ENCODE measurements at regions not wholly inside any gene's neighbourhood (a gene's known extent, or its start where the extent isn't known, plus 50 kb on each side); places are given as distances from the start of the nearest gene placed in this dataset.

DNA sequence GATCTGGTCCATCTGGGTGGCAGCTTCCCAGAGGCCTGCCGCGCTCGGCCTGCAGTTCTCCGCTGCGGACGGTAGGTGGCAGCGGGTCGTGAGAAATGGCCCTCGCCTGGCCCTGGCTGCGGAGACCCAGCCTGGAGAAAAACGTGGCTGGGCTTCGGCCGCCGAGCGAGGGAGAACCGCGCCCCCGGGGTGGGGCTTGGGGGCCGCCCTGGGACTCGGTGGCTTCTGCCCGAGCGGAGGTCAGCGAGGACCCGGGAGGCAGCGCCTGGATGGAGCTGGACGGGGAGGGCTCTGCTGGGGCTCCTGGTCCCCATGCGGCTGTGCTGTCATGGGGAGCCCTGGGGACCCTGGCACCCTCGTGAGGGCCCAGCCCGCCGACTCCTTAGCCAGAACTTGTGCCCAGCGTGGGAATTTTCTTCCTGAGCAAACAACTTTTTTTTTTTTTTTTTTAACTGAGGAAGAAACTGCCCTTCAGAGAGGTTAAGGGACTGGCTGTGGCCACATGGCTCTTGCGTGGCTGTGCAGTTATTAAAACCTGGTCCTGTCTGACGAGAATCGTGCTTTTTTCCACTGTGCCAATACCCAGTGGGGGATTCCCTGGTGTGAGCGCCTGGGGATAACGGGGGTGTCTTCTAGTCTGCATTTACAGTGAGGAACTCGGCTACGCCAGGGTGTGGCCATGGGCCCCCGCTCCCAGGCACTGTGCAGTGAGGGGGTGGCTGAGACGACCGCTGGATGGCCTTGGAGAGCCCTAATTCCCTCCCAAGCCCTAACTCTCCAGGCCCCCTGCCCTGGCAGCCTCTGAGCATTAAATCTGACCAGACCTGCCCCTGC is 535.6 kb downstream of the INSC start (continued):
- TF ChIP-seq, protein P1, sequence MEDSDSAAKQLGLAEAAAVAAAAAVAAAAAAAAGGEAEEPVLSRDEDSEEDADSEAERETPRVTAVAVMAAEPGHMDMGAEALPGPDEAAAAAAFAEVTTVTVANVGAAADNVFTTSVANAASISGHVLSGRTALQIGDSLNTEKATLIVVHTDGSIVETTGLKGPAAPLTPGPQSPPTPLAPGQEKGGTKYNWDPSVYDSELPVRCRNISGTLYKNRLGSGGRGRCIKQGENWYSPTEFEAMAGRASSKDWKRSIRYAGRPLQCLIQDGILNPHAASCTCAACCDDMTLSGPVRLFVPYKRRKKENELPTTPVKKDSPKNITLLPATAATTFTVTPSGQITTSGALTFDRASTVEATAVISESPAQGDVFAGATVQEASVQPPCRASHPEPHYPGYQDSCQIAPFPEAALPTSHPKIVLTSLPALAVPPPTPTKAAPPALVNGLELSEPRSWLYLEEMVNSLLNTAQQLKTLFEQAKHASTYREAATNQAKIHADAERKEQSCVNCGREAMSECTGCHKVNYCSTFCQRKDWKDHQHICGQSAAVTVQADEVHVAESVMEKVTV (CRISPR knock-in tag; IDR thresholded peaks at IDR 0.05) = 0 out of 2 replicates have a peak, but pooled peaks have one; percentile 47
- TF ChIP-seq RAD51 (IDR thresholded peaks at IDR 0.05; ENCODE audit: borderline replicate concordance, low read depth) (no peak), TRIM25 (IDR thresholded peaks at IDR 0.05; ENCODE audit: borderline replicate concordance) (peak; percentile 100), NRF1 (conservative IDR thresholded peaks at IDR 0.05 in 1 of 2, IDR thresholded peaks at IDR 0.05 in 1 of 2) (peak in 1 of 2 experiments; percentile 19; a peak in 1 of 4 replicates), ZBTB9 (CRISPR knock-in tag; IDR thresholded peaks at IDR 0.05) (0 out of 2 replicates have a peak, but pooled peaks have one; percentile 35), JUN (IDR thresholded peaks at IDR 0.05; ENCODE audit: borderline replicate concordance, low read depth, low read length) (peak; percentile 22; the same call in 1 of the 2 replicates), JUN (CRISPR knock-in tag; IDR thresholded peaks at IDR 0.05; ENCODE audit: borderline replicate concordance) (no peak), SMARCA4 (IDR thresholded peaks at IDR 0.05) (peak; percentile 94), ZNF232 (CRISPR knock-in tag; IDR thresholded peaks at IDR 0.05) (no peak), SRSF7 (optimal IDR thresholded peaks at IDR 0.05; ENCODE audit: low read depth, low read length) (no peak)
- TF ChIP-seq, protein P2, sequence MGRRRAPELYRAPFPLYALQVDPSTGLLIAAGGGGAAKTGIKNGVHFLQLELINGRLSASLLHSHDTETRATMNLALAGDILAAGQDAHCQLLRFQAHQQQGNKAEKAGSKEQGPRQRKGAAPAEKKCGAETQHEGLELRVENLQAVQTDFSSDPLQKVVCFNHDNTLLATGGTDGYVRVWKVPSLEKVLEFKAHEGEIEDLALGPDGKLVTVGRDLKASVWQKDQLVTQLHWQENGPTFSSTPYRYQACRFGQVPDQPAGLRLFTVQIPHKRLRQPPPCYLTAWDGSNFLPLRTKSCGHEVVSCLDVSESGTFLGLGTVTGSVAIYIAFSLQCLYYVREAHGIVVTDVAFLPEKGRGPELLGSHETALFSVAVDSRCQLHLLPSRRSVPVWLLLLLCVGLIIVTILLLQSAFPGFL (CRISPR knock-in tag; IDR thresholded peaks at IDR 0.05) = no peak
- TF ChIP-seq, protein P3, sequence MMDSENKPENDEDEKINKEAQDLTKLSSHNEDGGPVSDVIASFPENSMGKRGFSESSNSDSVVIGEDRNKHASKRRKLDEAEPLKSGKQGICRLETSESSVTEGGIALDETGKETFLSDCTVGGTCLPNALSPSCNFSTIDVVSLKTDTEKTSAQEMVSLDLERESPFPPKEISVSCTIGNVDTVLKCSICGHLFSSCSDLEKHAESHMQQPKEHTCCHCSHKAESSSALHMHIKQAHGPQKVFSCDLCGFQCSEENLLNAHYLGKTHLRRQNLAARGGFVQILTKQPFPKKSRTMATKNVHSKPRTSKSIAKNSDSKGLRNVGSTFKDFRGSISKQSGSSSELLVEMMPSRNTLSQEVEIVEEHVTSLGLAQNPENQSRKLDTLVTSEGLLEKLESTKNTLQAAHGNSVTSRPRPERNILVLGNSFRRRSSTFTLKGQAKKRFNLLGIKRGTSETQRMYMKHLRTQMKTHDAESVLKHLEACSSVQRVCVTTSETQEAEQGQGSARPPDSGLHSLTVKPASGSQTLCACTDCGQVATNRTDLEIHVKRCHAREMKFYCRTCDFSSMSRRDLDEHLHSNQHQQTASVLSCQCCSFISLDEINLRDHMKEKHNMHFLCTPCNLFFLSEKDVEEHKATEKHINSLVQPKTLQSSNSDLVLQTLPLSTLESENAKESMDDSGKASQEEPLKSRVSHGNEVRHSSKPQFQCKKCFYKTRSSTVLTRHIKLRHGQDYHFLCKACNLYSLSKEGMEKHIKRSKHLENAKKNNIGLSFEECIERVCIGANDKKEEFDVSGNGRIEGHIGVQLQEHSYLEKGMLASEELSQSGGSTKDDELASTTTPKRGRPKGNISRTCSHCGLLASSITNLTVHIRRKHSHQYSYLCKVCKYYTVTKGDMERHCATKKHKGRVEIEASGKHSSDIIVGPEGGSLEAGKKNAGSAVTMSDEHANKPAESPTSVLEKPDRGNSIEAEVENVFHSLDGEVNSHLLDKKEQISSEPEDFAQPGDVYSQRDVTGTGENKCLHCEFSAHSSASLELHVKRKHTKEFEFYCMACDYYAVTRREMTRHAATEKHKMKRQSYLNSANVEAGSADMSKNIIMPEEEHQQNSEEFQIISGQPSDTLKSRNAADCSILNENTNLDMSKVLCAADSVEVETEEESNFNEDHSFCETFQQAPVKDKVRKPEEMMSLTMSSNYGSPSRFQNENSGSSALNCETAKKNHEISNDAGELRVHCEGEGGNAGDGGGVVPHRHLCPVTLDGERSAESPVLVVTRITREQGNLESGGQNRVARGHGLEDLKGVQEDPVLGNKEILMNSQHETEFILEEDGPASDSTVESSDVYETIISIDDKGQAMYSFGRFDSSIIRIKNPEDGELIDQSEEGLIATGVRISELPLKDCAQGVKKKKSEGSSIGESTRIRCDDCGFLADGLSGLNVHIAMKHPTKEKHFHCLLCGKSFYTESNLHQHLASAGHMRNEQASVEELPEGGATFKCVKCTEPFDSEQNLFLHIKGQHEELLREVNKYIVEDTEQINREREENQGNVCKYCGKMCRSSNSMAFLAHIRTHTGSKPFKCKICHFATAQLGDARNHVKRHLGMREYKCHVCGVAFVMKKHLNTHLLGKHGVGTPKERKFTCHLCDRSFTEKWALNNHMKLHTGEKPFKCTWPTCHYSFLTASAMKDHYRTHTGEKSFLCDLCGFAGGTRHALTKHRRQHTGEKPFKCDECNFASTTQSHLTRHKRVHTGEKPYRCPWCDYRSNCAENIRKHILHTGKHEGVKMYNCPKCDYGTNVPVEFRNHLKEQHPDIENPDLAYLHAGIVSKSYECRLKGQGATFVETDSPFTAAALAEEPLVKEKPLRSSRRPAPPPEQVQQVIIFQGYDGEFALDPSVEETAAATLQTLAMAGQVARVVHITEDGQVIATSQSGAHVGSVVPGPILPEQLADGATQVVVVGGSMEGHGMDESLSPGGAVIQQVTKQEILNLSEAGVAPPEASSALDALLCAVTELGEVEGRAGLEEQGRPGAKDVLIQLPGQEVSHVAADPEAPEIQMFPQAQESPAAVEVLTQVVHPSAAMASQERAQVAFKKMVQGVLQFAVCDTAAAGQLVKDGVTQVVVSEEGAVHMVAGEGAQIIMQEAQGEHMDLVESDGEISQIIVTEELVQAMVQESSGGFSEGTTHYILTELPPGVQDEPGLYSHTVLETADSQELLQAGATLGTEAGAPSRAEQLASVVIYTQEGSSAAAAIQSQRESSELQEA (IDR thresholded peaks at IDR 0.05; ENCODE audit: low read depth) = no peak
